NCI-H2029 treated with DMSO at 0.1 percent for 48 hours (cell line): ENCODE measurements at regions not wholly inside any gene's neighbourhood (a gene's known extent, or its start where the extent isn't known, plus 50 kb on each side); places are given as distances from the start of the nearest gene placed in this dataset.
"Not testable (repeated sequence)": the region's sequence is repeated elsewhere in the genome, so short reads cannot be mapped to it uniquely, and the experiment has no call there.

Experiments
- DNase-seq: peaks from one replicate; lab custom pipeline; 2025; lab: John Stamatoyannopoulos, UW

GRCh38 chr5:24135536-24135935 lies 509.2 kb downstream of the CDH10 start:
- no peak for DNase-seq

GRCh38 chr5:24141046-24141445 lies 503.7 kb downstream of the CDH10 start:
- no peak for DNase-seq

GRCh38 chr5:24142341-24142740 lies 502.4 kb downstream of the CDH10 start:
- no peak for DNase-seq

GRCh38 chr5:24145806-24146205 lies 499.0 kb downstream of the CDH10 start:
- DNase-seq, result no peak

- DNase-seq, result no peak
Observed at GRCh38 chr5:24161559-24161958, 483.2 kb downstream of the CDH10 start.

GRCh38 chr5:24162343-24162742 lies 482.4 kb downstream of the CDH10 start:
- no peak for DNase-seq

GRCh38 chr5:24163091-24163490 lies 481.7 kb downstream of the CDH10 start:
- DNase-seq, result no peak

- DNase-seq, result no peak
Observed at GRCh38 chr5:24167806-24168205, 477.0 kb downstream of the CDH10 start.

GRCh38 chr5:24170026-24170425 lies 474.8 kb downstream of the CDH10 start:
- no peak for DNase-seq

GRCh38 chr5:24170930-24171329 lies 473.8 kb downstream of the CDH10 start:
- not testable (repeated sequence) for DNase-seq

GRCh38 chr5:24177821-24178220 lies 467.0 kb downstream of the CDH10 start:
- no peak for DNase-seq

GRCh38 chr5:24183981-24184380 lies 460.8 kb downstream of the CDH10 start:
- DNase-seq, result no peak

- DNase-seq, result no peak
Observed at GRCh38 chr5:24188216-24188925, 456.4 kb downstream of the CDH10 start.

GRCh38 chr5:24196789-24197188 lies 448.0 kb downstream of the CDH10 start:
- DNase-seq, result no peak

- no peak for DNase-seq
Observed at GRCh38 chr5:24208686-24209106, 436.1 kb downstream of the CDH10 start.

GRCh38 chr5:24215114-24215513 lies 429.7 kb downstream of the CDH10 start:
- no peak for DNase-seq

GRCh38 chr5:24222876-24223275 lies 421.9 kb downstream of the CDH10 start:
- no peak for DNase-seq

- DNase-seq, result no peak
Observed at GRCh38 chr5:24225051-24225450, 419.7 kb downstream of the CDH10 start.

- no peak for DNase-seq
Observed at GRCh38 chr5:24226479-24226878, 418.3 kb downstream of the CDH10 start.

- DNase-seq, result not testable (repeated sequence)
Observed at GRCh38 chr5:24227881-24228280, 416.9 kb downstream of the CDH10 start.

- DNase-seq, result no peak
Observed at GRCh38 chr5:24232041-24232440, 412.7 kb downstream of the CDH10 start.

GRCh38 chr5:24232929-24233498 lies 411.8 kb downstream of the CDH10 start:
- no peak for DNase-seq

GRCh38 chr5:24235946-24236345 lies 408.8 kb downstream of the CDH10 start:
- no peak for DNase-seq

- DNase-seq, result no peak
Observed at GRCh38 chr5:24245821-24246220, 399.0 kb downstream of the CDH10 start.
